GM12892 (cell line): ENCODE measurements at regions not wholly inside any gene's neighbourhood (a gene's known extent, or its start where the extent isn't known, plus 50 kb on each side); places are given as distances from the start of the nearest gene placed in this dataset.

Source experiments
- POLR2AphosphoS5 ChIP-seq: IDR thresholded peaks from 2 replicates; pipeline ENCODE4 v1.6.1; 2011; ENCODE audit warnings: low read depth, low read length, control low read depth
- TAF1 ChIP-seq: IDR thresholded peaks from 2 replicates; pipeline ENCODE4 v1.6.1; 2011; ENCODE audit warnings: low read depth, mild to moderate bottlenecking, control low read depth, low read length, borderline replicate concordance

DNA sequence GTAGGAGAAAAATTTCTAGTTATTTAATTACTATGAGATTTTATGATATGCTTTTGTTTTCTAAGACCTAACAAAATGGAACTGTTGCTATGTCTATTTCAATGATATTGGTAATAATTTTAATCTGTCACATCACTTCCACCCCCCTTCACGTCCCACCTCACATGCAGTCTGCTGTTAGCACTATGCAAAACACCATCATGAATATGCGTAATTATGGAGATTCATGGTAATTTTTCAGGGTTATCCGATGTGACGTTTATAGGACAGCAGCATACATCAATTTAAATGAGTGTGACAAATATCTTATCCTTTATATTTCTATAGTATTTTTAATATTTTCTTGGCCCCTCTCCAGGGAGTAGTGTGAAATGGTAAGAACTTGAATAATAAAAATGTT lies 283.8 kb upstream of the TMEM161B start:
- TF ChIP-seq POLR2AphosphoS5 (no peak), TAF1 (no peak)
